Choroid plexus epithelial cell (primary cell): ENCODE measurements at regions not wholly inside any gene's neighbourhood (a gene's known extent, or its start where the extent isn't known, plus 50 kb on each side); places are given as distances from the start of the nearest gene placed in this dataset.
A peak's percentile ranks its signal among the peaks of the same experiment; 100 is the strongest.

Experiments used
- DNase-seq: peaks from one replicate; pipeline ENCODE4 v3.0.0-alpha.2; 2010; ENCODE audit warnings: low read depth
- H3K4me3 ChIP-seq: 2 replicates; pipeline ENCODE4 v1.5.1; 2011; ENCODE audit warnings: low read depth, mild to moderate bottlenecking, control low read depth, low read length, moderate library complexity
- TF ChIP-seq, protein P1 (sequence below): conservative IDR thresholded peaks from 2 replicates; pipeline ENCODE4 v1.5.1; 2011; ENCODE audit warnings: low read depth, mild to moderate bottlenecking, control low read depth, inconsistent platforms, low read length, moderate library complexity

DNA sequence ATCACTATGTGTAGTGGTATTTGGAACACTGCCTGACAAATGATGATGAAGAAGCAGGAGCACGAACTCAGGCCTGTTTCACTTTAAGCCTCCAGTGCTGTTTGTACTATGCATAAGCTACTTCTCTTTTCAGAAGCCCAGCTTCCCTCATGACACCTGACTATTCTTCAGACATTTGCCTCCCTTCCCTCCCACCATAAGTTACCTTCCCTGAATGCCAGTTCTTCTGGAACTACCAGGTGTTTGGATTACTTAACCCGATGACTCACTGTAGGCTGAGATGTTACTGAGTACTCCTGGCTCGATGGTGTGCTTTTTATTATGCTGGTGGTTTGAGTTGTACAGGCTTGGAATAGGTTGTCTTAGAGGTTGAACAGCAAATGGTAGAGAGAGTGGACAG lies 180.0 kb downstream of the SPATA31D1 start:
- TF ChIP-seq, protein P1, sequence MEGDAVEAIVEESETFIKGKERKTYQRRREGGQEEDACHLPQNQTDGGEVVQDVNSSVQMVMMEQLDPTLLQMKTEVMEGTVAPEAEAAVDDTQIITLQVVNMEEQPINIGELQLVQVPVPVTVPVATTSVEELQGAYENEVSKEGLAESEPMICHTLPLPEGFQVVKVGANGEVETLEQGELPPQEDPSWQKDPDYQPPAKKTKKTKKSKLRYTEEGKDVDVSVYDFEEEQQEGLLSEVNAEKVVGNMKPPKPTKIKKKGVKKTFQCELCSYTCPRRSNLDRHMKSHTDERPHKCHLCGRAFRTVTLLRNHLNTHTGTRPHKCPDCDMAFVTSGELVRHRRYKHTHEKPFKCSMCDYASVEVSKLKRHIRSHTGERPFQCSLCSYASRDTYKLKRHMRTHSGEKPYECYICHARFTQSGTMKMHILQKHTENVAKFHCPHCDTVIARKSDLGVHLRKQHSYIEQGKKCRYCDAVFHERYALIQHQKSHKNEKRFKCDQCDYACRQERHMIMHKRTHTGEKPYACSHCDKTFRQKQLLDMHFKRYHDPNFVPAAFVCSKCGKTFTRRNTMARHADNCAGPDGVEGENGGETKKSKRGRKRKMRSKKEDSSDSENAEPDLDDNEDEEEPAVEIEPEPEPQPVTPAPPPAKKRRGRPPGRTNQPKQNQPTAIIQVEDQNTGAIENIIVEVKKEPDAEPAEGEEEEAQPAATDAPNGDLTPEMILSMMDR = no peak
- no peak overlapping the region for H3K4me3 ChIP-seq
- DNase-seq = peak; percentile 35

DNA sequence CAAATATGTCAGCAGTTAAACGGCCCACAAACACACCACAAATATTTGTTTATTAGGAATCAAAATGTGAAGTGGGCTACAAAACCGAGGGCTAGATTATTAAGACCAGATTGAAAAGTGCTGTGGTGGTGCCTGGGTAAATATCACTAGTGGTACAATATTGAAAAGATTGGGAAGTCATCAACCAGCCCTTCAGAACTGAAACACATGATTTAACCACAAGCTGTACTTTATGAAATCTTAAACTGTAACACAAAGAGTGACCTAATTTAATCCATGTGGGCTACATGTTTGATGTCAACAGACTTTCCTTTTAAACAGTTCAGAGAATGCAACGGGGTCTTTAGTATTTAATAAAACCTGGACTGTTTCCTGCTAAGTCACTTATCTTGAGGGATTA lies 182.3 kb downstream of the SPATA31D1 start:
- peak; percentile 47 for DNase-seq
- TF ChIP-seq, protein P1 = no peak
- H3K4me3 ChIP-seq = no peak overlapping the region

DNA sequence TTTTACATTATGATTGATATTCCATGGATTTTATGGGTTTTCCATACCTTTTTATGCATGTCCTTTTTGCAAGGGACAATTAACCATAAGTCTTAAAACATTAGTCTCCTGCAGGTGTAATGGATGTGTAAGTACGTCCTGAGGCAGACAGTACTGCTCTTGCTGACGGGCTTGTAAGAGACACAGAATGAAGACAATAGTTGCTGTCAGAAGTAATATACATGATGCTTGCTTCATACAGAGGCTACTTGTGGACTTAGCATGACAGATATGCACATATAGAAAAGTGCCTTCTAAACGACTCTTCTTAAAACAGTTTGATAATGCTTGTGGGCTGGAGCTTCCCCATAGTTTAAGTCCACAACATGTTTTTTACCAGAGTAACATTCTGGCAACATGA lies 182.7 kb downstream of the SPATA31D1 start:
- H3K4me3 ChIP-seq = no peak overlapping the region
- TF ChIP-seq, protein P1 = no peak

DNA sequence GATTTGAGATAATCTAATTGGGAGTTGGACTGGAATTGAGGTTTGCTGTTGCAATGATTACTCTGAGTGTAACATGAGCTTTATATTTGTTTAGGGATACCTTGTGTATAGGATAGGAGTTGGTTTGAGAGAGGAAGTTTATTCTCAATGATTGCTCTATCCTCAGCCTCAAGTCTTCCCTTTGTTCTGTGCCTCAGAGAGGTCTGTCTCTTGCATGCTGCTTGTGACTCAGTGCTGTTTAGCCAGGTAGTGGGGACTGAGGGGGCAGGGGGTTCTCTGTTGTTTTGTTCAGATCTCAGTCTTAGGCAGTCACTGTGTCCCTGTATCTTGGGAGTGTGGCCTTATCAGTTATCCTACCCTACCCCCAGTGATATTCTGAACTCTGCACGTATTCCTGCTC lies 192.1 kb downstream of the SPATA31D1 start:
- TF ChIP-seq, protein P1 = no peak
- DNase-seq = no peak
- no peak overlapping the region for H3K4me3 ChIP-seq

More for the DNA sequence above, 182.7 kb downstream of the SPATA31D1 start:
- no peak for DNase-seq

DNA sequence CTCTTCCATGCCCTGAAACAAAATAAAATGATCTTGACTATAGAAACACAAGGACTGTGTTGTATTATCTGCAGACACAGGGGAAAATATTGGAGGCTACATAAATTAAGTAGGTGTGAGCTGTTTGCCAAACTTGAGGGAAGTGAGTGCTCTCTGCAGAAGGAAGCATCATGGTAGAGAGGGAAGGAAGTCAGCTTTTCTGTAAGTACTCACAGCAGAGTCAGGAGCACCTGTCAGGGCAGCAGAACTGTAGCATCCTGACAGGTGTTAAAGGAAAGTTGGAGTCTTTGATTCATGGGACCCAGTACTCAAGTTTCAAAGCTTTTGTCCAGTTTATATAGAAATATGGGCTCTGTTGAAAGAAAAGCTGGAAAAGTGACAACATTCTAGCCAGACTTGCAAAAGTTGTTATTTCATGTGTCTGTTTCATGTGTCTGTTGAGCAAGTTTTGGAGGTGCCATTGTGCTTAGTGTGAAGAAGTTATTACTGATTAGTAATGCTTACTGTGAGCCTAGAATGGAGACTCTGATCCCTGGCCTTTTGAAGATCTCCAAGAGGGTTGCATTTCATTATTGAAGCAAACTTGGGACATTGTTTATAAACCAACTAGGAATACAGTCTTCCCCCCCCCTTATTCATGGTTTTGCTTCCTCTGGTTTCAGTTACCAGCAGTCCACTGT lies 194.7 kb downstream of the SPATA31D1 start:
- TF ChIP-seq, protein P1 = no peak
- DNase-seq = peak; percentile 7
- H3K4me3 ChIP-seq = no peak overlapping the region

DNA sequence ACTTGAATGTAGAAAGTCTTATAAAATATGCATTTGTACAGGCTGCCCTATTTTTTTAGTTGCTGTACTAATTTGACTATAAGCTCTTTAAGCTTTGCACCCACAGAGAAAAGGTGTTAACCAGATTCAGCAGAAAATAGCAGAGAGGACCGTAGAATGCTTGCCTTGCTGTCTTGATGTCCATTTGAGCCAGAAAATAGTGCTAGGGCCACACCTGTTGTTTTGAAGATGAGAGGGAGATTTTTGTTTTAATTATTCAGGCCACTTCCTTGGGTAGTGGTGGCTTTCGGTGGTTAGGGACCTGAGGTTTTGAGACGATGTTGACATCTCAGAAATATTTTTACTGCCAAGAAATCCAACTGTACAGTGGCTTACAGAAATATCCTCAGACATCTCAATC lies 196.0 kb downstream of the SPATA31D1 start:
- no peak for DNase-seq
- TF ChIP-seq, protein P1 = no peak
- no peak overlapping the region for H3K4me3 ChIP-seq

DNA sequence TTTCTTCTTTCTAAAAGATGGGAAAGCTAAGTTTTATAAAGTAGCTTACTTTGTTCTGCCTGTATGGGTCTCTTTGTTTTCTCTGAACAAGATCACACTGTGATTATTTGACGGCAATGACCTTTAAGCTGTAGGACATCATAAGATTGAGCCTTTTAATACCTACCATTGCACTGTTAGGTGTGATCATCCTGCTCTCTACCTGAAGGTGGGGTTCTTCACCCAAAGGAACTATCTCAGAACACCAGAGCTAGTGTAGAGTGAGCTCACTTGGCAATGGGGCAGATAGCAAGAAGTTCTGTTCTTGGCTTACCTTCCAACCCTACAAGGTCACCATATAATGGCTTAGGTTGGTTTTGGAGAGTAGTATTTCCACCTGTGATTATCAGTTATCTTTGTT lies 200.2 kb downstream of the SPATA31D1 start:
- no peak overlapping the region for H3K4me3 ChIP-seq
- DNase-seq = no peak
- TF ChIP-seq, protein P1 = no peak
